KBM-7 (cell line): ENCODE measurements at regions not wholly inside any gene's neighbourhood (a gene's known extent, or its start where the extent isn't known, plus 50 kb on each side); places are given as distances from the start of the nearest gene placed in this dataset.

Experiments
- DNase-seq: peaks from one replicate; pipeline ENCODE4 v3.0.0-alpha.2; 2015
- in situ Hi-C: fragments of 300-500 bp; cut with MboI; formaldehyde crosslinking; loops from 2 replicates; pipeline ENCODE4 v1.14.3; 2020; ENCODE audit warnings: low sequenced_read_pairs, low pct_unique_long_range_greater_than_20kb, mixed read lengths

DNA sequence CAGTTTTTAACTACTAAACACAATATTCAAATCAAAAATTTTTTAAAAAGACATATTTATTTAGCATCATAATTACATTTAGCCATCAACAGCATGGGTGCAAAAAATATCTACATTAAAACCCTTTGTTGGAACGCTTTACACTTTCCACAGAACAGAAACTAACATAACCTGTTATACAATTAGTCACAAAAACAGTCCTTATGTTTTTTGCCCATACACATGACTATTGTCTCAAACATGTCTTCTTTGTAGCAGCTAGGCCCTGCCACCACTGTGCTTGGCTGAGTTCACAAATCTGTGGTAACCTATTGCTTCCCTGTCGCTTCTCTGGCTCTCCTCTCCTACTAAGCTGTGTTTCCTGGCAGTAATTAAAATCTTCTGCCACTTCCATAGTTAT, 1350.0 kb upstream of the ADGRL2 start:
- in situ Hi-C loops = no loop called here
- DNase-seq = no peak

DNA sequence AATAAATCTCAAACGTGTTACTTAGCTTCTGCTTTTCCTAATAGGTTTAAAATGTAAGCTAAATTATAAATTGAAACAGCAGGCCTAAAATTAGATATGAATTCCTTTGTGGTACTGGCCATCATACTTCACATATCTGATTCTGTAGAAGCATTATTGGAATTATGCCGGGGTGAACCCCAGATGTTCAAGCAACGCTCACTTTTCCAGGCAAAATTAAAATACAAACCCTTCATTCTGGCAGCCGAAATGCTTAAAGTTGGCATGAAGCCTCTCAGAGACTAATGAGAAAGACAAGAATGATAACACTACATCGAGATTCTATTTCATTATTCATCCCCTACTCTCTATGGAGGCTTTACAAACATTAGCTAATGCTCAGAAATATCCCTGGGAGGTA, 1352.7 kb upstream of the ADGRL2 start:
- DNase-seq = no peak
- in situ Hi-C loops = no loop called here

DNA sequence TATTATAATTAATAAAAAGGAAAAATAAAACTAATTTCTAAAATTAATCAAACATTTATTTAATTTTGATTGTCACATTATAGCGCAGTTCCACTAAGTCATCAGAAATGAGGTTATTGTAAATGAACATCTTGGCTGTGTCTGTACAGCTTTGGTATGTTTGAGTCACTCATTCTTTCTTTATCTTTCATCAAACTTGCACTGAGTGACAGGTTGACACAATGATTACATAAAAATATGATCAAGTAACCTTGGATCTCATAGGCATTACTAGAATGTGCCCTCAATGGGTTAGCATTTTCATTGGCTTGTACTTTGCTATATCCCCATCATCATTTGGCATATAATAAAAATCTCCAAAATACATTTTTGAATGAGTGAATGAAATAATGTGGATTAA, 1353.2 kb upstream of the ADGRL2 start:
- in situ Hi-C loops = no loop called here

DNA sequence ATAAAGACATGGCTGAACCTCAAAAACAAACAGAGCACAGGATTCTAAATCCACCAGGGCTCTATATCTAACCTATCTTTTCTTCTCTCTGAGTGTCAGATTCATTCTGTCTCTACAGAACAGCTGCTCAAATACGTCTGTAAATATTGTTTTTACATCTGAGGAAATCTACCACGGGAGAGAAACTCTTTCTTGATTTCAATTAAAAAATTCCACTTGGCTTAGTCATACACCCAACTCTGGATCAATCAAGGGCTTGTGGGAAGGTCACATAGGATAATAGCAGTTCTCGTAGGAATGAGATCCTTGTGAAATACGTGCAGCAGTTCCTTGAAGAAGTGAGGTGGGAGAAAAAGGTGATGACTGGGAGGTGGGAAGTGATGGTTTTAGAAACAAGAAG, 1355.7 kb upstream of the ADGRL2 start:
- in situ Hi-C loops = no loop called here
- DNase-seq = no peak

More for the DNA sequence above, 1353.2 kb upstream of the ADGRL2 start:
- DNase-seq = no peak

DNA sequence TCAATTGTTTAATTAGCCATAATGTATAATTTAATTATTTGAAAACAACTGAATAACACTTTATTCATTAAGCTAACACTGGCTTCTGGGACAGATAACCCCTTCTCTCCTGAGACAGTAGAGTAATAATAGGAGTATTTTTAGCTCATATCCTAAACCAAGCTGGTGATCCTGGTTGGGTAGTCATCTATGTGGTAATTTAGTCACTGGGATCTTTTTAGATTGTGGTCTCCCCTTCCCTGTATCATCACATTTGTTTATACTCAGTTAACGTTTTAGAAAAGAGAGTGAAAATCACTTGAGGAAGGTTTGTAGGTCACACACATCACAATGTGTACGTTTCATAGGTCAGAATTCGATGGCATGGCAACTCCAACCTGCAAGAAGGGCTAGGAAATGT, 1356.6 kb upstream of the ADGRL2 start:
- in situ Hi-C loops = no loop called here
- DNase-seq = no peak

DNA sequence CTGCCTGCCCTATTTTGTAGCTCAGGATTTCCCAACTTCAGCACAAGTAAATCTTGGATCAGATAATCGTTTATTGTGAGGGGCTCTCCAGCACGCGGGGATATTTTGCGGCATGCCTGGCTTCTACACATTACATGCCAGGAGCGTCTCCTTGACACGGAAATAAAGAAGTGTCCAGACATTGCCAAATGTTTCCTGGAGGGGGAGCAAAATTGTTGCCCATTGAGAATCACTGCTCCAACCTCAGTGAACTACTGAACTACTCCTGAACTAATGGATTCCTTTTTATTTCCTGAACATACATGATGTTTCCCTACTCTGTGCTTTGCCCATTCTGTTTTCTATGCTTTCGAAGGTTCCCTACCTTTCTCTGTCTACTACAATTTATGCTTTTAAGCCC, 1359.1 kb upstream of the ADGRL2 start:
- in situ Hi-C loops = no loop called here
- no peak for DNase-seq

DNA sequence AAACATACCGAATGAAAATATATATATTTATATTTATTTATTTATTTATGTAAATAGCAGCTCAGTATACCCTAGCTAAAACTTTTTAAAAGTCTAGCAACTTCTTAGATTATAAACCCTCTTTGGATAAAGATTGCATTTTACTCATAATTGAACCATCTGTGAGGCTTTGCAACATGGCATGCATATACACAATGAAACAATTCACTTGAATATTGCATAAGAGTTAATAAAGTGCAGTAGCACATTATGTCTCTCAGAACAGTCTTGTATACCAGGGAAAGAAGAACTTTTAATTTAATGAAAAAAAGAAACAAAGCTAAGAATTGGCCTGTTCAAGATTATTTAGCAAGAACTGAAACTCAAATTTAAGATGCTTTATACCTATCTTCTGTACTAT, 1363.9 kb upstream of the ADGRL2 start:
- in situ Hi-C loops = no loop called here

DNA sequence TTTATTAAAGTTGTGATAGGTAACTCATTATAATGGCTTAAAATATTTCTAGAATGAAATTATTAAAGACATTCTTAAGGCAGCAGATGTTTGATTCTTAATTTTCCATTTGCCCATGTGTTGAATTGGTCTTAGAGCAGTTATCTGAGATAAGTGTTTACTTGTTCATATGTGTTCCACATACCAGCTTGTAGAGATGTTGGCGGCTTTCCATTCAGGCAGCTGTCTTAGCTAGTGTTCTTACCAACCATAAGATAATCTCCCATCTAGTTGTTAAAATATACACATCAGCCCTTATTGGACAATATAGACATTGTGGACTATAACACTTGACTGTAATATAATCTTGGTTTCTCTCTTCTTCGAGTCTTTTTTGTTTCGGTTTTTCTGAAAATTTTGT, 1372.9 kb upstream of the ADGRL2 start:
- in situ Hi-C loops = no loop called here
- DNase-seq = no peak

More for the DNA sequence above, 1363.9 kb upstream of the ADGRL2 start:
- DNase-seq = no peak

DNA sequence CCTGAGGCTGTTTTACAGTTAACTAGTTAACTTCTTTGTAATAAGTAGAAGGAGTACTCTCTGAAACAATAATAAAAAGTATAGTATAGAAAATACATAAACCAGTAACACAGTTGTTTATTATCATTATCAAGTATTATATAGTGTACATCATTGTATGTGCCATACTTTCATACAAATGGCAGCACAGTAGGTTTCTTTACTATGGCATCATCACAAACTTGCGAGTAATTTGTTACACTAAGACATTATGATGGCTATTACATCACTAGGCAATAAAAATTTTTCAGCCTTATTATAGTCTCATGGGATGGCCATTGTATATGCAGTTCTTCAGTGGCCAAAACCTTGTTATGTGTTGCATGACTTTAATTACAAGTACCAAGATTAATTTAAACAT, 1376.5 kb upstream of the ADGRL2 start:
- in situ Hi-C loops = no loop called here
- DNase-seq = no peak

DNA sequence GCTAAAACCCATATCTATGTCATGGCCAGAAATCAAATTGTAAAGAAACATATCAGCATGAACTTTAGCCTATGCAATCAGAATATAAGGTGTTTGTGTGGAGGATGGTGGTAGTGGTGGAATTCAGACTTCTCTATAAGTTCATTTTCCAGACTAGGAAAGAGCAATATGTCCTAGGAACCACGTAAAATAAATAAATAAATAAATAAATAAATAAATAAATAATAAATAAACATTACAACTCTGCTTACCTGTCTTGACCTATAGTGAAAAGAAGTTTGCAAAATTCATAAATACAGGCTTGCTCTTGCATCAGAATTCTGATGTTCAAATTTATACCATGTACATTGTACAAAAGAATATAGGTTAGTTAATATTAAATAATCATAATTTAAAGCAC, 1382.6 kb upstream of the ADGRL2 start:
- in situ Hi-C loops = no loop called here
- no peak for DNase-seq

DNA sequence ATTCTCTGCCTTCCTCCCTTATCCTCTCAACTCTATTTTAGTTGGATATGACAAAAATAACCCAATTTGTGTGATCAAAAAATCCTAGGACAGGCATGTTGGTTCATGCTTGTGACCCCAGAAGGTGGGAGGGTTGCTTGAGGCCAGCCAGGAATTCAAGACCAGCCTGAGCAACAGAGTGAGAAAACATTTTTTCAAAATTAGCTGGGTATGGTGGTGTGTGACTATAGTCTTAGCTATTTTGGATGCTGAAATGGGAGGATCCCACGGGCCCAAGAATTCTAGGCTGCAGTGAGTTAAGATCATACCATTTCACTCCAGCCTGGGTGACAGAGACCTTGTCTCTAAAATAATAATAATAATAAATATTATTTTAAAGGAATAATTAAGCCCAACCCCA, 1383.1 kb upstream of the ADGRL2 start:
- no peak for DNase-seq
- in situ Hi-C loops = no loop called here

DNA sequence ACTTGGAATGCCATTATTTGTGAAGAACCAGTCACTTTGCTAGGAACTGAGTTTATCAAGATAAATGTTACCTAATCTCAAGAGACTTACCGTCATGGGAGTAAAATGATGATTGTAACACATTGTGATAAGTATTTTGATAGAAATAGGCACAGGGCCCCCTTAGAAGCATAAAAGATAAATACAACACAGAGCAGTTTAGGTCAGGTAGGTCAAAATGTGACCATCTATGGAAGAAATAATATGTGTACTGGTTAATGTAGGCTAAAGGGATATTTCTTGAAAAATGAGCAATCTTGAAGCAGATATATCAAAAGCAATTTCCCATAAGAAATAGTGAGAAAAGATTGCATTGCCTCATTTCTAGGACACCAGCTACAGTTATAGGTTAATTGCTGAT, 1386.8 kb upstream of the ADGRL2 start:
- DNase-seq = no peak
- in situ Hi-C loops = no loop called here

DNA sequence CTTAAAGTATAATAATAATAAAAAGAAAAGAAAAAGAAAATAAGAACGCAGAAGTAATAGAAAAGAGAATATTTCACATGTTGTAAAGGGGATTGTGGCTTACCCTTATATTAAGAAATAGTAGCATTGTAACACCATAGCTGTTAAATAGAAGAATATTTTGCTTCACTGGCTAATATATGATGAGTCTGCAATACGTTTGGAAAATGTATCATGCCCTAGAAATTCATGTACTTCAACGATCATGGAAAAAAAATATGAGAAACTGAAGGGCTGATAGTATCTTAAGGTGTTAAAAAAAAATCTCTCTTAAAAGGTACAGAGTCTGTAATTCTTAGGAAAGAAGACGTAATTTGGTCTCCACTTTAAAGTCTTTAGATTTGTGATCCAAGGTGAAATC, 1390.5 kb upstream of the ADGRL2 start:
- DNase-seq = no peak
- in situ Hi-C loops = no loop called here

DNA sequence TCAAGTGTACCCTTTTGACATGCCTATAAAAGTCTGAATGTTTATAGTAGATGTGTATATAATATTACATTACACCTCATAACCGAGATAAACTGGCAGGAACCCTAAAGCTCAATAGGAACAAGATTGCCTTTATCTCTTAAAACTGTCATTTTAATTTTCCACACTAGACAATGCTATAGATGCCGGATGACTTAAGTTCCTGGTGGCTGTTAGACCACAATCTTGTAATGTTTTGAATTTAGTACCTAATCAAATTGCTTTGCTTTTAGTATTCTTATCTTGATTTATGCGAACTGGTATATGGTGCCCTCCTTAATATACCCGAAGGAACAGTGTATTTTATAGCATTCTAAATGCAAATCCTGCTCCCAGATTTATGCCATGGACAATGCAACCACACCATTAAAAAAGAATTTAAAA, 1397.0 kb upstream of the ADGRL4 start:
- DNase-seq = no peak
- in situ Hi-C loops = no loop called here

DNA sequence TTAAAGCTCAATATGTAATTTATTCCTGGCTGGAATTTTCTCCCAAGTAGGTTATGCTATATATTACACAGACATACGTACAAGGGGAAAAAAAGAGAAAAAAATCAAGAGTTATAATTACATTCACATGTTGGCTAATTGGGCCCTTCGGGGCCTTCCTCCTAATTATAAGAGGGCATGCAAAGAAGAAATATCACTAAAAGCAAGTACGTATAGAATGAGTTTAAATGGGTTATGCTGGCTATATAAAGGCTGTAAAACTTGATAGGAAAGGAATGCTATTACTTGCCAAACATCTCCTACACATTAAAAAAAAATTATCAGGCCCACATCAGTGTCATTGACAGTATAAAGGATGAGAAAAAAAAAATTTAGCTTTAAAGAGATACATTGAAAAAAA, 1396.1 kb upstream of the ADGRL4 start:
- in situ Hi-C loops = no loop called here
- no peak for DNase-seq

DNA sequence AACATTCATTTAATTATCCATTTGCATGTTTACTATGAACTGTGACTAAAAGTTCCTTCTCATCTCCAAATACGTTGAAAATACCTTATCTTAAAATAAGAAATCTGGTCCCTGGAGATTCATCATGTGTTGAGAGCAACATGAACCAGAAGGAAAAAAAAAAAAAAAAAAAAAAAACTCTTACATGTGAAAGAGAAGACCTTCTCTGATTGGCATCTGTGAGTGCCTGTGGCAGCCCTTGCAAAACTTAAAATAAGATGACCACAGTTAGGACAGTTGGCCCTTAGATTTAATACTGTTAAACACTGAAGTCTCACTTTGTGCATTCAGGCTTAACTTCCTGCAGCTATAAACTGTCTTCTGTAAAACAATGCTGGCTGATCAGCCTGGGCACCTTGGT, 1395.2 kb upstream of the ADGRL4 start:
- no peak for DNase-seq
- in situ Hi-C loops = no loop called here

DNA sequence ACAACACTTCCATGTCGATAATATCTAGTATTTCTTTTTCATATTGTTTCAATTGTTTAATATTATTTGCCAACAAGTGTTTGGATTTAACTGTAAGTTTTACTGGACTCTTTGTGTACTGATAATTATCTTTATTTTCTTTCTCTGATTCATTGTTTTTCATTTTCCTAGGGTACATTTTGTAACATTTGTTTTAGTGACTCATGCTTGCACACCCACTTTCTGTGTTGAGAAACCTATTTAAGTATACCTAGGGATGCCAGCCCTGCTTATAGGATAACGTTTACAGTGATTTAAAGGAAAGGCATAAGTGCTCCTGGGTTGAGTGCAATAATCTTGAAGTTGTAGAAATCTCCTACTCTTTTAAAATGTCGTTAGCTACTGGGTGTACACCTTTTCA, 1386.0 kb upstream of the ADGRL4 start:
- DNase-seq = no peak
- in situ Hi-C loops = no loop called here

DNA sequence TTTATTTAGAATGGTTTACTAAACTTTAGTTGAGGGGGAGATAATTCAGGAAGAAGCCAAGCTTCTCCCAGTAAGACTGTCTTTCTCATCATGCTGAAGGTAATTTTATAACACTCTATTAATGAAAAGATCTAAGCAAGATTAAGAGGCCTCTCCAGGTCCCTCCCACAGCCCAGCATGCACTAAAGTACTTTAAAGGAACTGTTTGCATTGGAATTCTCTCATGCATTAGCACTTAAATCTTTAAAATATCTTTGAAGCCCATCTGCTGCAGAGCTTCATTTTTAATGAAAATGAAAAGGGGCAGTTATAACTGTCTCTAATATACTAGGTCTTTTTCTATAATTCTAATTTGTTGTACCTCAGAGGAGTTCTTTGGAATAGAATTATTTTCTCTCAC, 1379.1 kb upstream of the ADGRL4 start:
- no peak for DNase-seq
- in situ Hi-C loops = no loop called here

DNA sequence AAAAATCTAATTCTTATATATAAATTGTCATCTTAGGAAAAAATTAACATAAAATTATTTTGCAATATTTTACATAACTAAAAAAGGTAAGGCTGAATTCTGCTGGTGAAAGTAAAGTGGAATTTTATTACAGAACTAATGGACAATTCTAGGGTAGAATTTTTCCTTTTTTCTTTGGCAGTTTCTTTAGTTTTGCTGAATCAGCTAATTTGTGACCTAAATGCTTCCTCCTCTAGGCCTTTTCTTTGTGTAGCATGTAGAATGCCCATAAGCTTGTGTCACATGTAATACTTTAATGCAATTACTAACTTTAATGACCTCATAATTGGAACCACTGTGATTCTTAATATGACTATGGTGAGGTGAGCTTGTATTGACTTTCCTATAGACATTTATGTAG, 1378.4 kb upstream of the ADGRL4 start:
- in situ Hi-C loops = no loop called here
- DNase-seq = no peak

DNA sequence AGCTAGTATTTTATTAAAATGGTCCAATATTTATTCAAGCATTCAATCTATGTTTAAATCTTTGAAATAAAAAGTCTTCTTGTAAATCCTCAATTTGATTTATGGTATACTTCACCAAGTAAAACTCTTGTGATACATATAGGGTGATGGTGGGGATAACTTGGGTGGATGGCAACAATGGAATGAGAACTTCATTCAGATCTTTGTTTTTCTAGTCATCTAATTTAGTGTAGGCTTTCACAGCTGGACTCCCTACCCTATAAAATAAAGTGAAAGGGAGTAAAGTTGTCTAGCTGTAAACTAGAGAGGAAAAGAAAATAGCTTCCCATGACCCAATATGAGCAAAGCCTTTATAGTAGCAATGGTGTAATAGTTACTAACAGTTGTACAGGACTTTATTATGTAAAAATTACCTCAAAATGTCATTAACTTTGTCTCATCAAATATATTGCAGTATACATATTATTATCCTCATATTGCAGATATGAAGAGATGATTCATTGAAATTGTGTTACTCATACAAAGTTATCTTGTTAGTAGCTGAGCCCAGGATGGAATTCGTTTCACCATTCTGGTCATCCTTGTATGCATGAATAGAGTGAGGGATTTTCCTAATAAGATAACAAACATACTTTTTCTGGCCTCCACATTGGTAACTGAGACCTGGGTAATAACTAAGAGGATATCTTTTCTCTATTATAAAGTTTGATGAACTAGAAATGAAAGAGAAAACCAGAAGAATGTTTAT, 1377.7 kb upstream of the ADGRL4 start:
- in situ Hi-C loops = no loop called here
- DNase-seq = no peak

DNA sequence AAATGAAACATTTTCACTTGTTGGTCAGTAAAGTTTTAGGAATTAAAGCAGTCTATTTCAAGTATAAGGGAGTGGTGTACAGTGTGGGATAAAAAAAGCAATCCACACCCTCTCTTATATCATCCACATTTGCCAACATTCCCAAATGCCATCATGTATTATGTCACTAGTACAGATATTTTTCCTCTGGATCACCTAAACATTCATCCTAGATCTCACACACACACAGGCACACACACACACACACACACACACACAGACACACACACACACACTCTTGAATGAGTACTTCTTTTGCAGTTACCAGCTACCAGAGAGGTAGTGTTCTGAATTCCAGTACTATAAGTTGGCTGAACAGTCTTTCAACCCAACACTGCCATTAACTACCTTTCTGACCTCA, 1369.1 kb upstream of the ADGRL4 start:
- no peak for DNase-seq
- in situ Hi-C loops = no loop called here

DNA sequence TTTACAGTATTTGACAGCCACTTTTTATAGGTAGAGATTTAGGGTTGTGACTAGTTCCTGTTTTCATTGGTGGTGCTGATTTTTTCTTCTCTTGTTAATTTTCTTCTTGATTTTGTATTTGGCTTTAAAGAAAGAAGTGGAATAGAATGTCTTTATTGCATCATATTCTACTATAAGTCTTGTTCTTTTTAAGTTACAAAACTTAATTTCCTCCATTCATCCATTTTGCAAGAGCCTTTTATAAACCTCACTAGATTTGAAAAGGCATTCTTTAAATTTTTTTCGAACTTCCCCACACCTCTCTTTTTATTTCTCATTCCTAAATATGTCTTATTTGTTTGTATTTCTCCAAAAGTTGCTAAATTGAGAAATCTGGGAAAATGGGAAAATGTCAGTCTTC, 1368.6 kb upstream of the ADGRL4 start:
- in situ Hi-C loops = no loop called here
- DNase-seq = no peak
